Activated CD8-positive, alpha-beta memory T cell treated with anti-CD3 and anti-CD28 coated beads for 1 hour (primary cell): ENCODE measurements at regions not wholly inside any gene's neighbourhood (a gene's known extent, or its start where the extent isn't known, plus 50 kb on each side); places are given as distances from the start of the nearest gene placed in this dataset.

Source experiments
- DNase-seq, 2 donors: peaks; one replicate each; pipeline ENCODE4 v3.0.0-alpha.2; 2020; ENCODE audit warnings: low read depth in 1 of 2; ENCODE audit errors: extremely low read depth in 1 of 2

- DNase-seq = no peak
Observed at GRCh38 chr12:3931206-3931605, 58.0 kb upstream of the PARP11 start.

- no peak for DNase-seq
Observed at GRCh38 chr12:3929875-3930615, 56.8 kb upstream of the PARP11 start.

GRCh38 chr12:3928538-3929184, 55.5 kb upstream of the PARP11 start:
- DNase-seq = no peak

- DNase-seq = no peak
Observed at GRCh38 chr12:3925621-3926020, 52.4 kb upstream of the PARP11 start.

GRCh38 chr12:3924761-3925160, 51.6 kb upstream of the PARP11 start:
- no peak for DNase-seq

GRCh38 chr12:3923021-3923420, 49.8 kb upstream of the PARP11 start:
- no peak for DNase-seq
